Lung (tissue), 11 donors: ENCODE measurements at regions not wholly inside any gene's neighbourhood (a gene's known extent, or its start where the extent isn't known, plus 50 kb on each side); places are given as distances from the start of the nearest gene placed in this dataset.

Experiments
- ATAC-seq: fragments of 200-7000 bp; cut with Tn5 transposase; one replicate; pipeline ENCODE4 v1.9.1; 2020; ENCODE audit warnings: moderate number of reproducible peaks; ENCODE audit not compliant: insufficient read depth, low FRiP score
- DNase-seq, 3 donors: peaks; one replicate each; pipeline ENCODE4 v3.0.0-alpha.2; 2013 to 2017
- H3K27ac ChIP-seq, 2 donors: one replicate each; pipeline ENCODE4 v1.5.1; 2013; ENCODE audit warnings: mild to moderate bottlenecking in 2 of 2, moderate library complexity in 2 of 2, control low read depth in 1 of 2, inconsistent platforms in 1 of 2, low read depth in 1 of 2, low read length in 1 of 2
- H3K27me3 ChIP-seq, 3 donors: one replicate each; pipeline ENCODE4 v1.5.1; 2013; ENCODE audit warnings: low read length in 2 of 3; ENCODE audit not compliant: control insufficient read depth in 3 of 3, insufficient read depth in 3 of 3
- H3K36me3 ChIP-seq, 4 donors: one replicate each; pipeline ENCODE4 v1.5.1; 2013; ENCODE audit warnings: low read length in 4 of 4, mild to moderate bottlenecking in 1 of 4, moderate library complexity in 1 of 4; ENCODE audit not compliant: control insufficient read depth in 4 of 4, insufficient read depth in 4 of 4
- H3K4me1 ChIP-seq, 5 donors: one replicate each; pipeline ENCODE4 v1.5.1; 2013; ENCODE audit warnings: low read length in 5 of 5, mild to moderate bottlenecking in 2 of 5, moderate library complexity in 1 of 5; ENCODE audit not compliant: control insufficient read depth in 5 of 5, insufficient read depth in 5 of 5
- H3K4me3 ChIP-seq: one replicate; pipeline ENCODE4 v1.5.1; 2013; ENCODE audit warnings: mild to moderate bottlenecking, control low read depth, moderate library complexity
- H3K9ac ChIP-seq, 2 donors: one replicate each; pipeline ENCODE4 v1.5.1; 2013; ENCODE audit warnings: low read length in 2 of 2, control low read depth in 1 of 2; ENCODE audit not compliant: insufficient read depth in 1 of 2
- H3K9me3 ChIP-seq, 4 donors: one replicate each; pipeline ENCODE4 v1.5.1; 2013; ENCODE audit warnings: low read length in 3 of 4, mild to moderate bottlenecking in 1 of 4, moderate library complexity in 1 of 4; ENCODE audit not compliant: control insufficient read depth in 4 of 4, insufficient read depth in 3 of 4
- WGBS, 2 donors: extraction: QIAGEN DNeasy Blood & Tissue Kit; methylation state at CpG; one replicate each; pipeline ENCODE4 v1.1.7; 2013; 5-methylcytosine and 5-hydroxymethylcytosine counted together
- TF ChIP-seq, protein P1 (sequence below): IDR thresholded peaks from 2 replicates; pipeline ENCODE4 v1.5.1; 2012; ENCODE audit warnings: mild to moderate bottlenecking; ENCODE audit errors: control extremely low read depth, extremely low read depth
- donor health status: control.
- donor health status: control.
- donor health status: Bipolar disorder and iron deficiency.
- donor health status: healthy.
- donor health status: DM: yes; HTN: yes; CAD: no.

DNA sequence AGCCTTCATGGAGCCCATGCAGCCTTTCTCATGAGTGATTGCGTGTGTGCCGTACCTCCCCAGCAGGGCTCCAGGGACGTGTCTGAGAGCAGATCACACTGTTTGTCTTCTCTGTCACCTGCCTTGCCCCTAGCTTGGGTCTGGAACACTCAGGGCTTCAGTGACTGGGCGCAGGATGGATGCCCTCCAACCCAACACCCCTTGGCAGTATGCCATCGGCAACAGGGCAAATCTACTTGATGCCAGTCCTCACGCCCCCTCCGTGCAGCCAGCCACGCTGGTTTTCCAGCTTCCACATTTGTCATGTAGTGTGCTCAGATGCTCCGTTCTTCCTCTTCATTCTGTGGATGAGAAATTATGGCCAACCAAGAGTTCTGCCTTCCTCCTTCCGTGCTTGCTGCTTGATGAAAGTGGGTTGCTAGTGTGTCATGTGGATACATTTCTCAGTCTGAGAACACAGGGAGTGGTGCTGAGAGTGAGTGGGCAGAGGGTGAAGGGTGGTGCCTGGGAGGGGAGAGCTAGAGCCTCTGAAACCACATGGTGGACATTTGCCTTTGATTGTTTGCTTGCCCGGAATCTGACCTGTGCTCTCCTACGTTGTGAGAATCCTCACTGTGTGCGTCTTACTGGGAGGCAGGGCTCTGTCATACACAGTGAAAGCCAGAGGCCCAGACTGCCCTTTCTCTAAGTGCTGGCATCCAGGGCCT lies 97.2 kb downstream of the FAM43A start:
- ATAC-seq (no peak), DNase-seq (no peak)
- Histone ChIP-seq H3K36me3 (no peaks in the 10 kb centered on the region), H3K9me3 (no peaks in the 10 kb centered on the region), H3K9ac (no peak overlapping the region), H3K27ac (no peak overlapping the region), H3K4me3 (no peak overlapping the region), H3K27me3 (no peaks in the 10 kb centered on the region), H3K4me1 (peaks cover 0 to 7% (median 0%) of the 10 kb centered on the region in 5 donors)
- TF ChIP-seq, protein P1, sequence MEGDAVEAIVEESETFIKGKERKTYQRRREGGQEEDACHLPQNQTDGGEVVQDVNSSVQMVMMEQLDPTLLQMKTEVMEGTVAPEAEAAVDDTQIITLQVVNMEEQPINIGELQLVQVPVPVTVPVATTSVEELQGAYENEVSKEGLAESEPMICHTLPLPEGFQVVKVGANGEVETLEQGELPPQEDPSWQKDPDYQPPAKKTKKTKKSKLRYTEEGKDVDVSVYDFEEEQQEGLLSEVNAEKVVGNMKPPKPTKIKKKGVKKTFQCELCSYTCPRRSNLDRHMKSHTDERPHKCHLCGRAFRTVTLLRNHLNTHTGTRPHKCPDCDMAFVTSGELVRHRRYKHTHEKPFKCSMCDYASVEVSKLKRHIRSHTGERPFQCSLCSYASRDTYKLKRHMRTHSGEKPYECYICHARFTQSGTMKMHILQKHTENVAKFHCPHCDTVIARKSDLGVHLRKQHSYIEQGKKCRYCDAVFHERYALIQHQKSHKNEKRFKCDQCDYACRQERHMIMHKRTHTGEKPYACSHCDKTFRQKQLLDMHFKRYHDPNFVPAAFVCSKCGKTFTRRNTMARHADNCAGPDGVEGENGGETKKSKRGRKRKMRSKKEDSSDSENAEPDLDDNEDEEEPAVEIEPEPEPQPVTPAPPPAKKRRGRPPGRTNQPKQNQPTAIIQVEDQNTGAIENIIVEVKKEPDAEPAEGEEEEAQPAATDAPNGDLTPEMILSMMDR = no peak
- WGBS, 2 donors = 83 to 88% methylated on average over 13 of the region's 13 CpGs

DNA sequence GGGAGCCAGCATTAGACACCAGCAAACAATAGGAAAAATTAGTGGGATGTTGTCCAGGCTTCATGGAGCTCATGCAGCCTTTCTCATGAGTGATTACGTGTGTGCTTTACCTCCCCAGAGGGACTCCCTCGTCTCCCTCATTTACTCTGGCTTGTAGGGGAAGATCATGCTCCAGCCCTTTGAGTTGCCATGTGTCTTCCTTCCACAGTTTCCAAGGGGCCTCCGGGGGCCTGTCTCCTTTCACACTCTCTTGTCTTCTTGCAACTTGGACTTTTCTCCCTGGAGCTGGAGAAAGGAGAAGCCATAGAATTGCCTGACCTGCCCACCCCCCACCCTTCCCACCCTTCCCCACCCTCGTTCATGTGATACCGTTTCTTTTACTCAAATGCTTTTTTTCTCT lies 98.7 kb downstream of the FAM43A start:
- TF ChIP-seq, protein P1 = no peak
- no peak for DNase-seq
- H3K9ac ChIP-seq = no peak overlapping the region
- peaks cover 0 to 7% (median 0%) of the 10 kb centered on the region in 5 donors for H3K4me1 ChIP-seq
- H3K36me3 ChIP-seq = no peaks in the 10 kb centered on the region
- H3K9me3 ChIP-seq = no peaks in the 10 kb centered on the region
- no peak for ATAC-seq
- no peaks in the 10 kb centered on the region for H3K27me3 ChIP-seq
- H3K27ac ChIP-seq = no peak overlapping the region
- 88% methylated on average over 5 of the region's 5 CpGs for WGBS, 2 donors
- H3K4me3 ChIP-seq = no peak overlapping the region

DNA sequence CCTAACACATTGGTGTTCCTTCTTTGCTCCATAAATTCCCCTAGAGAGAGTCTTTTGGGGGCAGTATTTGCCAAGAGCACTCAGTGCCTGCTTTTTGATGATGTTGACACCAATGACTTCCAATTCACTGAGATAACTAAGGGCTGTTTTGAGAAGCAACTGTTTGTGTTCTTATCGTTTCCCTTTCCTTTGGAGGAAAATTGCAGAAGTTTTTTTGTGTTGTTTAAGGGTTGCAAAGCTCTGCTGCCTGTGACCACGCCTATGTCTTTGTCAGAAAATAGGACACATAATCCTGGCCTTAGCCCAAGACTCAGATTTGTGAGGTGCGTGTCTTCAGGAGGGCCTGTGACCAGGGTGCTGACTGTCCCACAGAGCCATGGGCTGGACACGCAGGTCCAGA lies 99.6 kb downstream of the FAM43A start:
- Histone ChIP-seq H3K9me3 (no peaks in the 10 kb centered on the region), H3K4me3 (no peak overlapping the region), H3K27me3 (no peaks in the 10 kb centered on the region), H3K27ac (no peak overlapping the region), H3K4me1 (peaks cover 0 to 7% (median 0%) of the 10 kb centered on the region in 5 donors), H3K9ac (no peak overlapping the region), H3K36me3 (no peaks in the 10 kb centered on the region)
- WGBS, 2 donors = 51 to 56% methylated on average over 4 of the region's 4 CpGs
- TF ChIP-seq, protein P1 = no peak
- peak in 1 of 3 donors; percentile 25 for DNase-seq
- ATAC-seq = no peak

DNA sequence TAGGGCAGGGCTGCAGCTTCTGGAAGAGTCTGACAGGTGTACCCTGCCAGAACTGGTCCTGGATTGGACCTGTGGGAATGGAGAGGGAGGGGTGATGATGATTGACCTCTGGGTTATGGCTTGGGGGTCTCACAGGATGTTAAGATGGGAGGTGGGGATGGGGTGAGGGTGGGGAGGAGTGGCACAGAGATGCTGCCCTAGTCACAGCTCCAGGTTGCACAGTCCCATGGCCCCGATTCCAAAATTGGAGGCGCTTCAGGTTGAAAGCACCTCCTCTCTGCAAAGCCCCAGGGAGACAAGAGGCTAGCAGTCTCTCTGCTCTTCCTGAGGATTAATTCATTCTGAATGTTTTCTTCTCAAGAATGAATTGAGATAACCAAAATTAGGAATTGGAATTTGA lies 101.4 kb downstream of the FAM43A start:
- no peak for ATAC-seq
- DNase-seq = no peak
- Histone ChIP-seq H3K9ac (no peak overlapping the region), H3K4me1 (peaks cover 0 to 7% (median 0%) of the 10 kb centered on the region in 5 donors), H3K27ac (no peak overlapping the region), H3K4me3 (no peak overlapping the region), H3K9me3 (no peaks in the 10 kb centered on the region), H3K36me3 (no peaks in the 10 kb centered on the region), H3K27me3 (no peaks in the 10 kb centered on the region)
- TF ChIP-seq, protein P1 = no peak
- WGBS, 2 donors = 96 to 100% methylated on average over 2 of the region's 2 CpGs
